ENCODE measurements at regions not wholly inside any gene's neighbourhood (a gene's known extent, or its start where the extent isn't known, plus 50 kb on each side); places are given as distances from the start of the nearest gene placed in this dataset.

GRCh38 chr2:71781695-71782228, 328.4 kb downstream of the DYSF start:
- no peak for TF ChIP-seq CTCF (IDR thresholded peaks at IDR 0.05)
- no peak for TF ChIP-seq ZFX (IDR thresholded peaks at IDR 0.05; ENCODE audit: borderline replicate concordance)
